ENCODE measurements at regions not wholly inside any gene's neighbourhood (a gene's known extent, or its start where the extent isn't known, plus 50 kb on each side); places are given as distances from the start of the nearest gene placed in this dataset.

DNA sequence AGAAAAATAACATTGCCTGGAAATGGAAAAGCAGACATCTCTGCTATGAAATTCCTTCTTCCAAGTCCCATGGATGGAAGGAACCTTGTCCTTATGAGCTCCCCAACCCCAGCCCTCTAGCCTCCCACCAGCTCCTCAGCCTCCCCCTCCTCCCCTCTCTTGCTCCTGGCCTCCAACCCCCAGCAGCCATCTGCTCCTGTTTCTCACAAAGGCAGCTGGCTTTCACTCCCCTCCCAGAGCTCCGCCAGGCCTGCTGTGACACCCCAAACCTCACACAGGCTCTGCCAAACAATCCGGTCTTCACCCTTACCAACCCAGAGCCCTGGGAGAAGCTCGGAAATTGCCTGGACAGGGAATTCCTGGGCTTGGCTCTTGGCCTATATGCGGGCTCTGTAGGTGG, 69.2 kb downstream of the KLHDC7A start:
- in situ Hi-C loops (cut with MboI; ENCODE audit: low pct_unique_long_range_greater_than_20kb, low sequenced_read_pairs, unreplicated experiment): no loop called here
- DNase-seq (ENCODE audit: low spot score): no peak
- TF ChIP-seq, protein P1, sequence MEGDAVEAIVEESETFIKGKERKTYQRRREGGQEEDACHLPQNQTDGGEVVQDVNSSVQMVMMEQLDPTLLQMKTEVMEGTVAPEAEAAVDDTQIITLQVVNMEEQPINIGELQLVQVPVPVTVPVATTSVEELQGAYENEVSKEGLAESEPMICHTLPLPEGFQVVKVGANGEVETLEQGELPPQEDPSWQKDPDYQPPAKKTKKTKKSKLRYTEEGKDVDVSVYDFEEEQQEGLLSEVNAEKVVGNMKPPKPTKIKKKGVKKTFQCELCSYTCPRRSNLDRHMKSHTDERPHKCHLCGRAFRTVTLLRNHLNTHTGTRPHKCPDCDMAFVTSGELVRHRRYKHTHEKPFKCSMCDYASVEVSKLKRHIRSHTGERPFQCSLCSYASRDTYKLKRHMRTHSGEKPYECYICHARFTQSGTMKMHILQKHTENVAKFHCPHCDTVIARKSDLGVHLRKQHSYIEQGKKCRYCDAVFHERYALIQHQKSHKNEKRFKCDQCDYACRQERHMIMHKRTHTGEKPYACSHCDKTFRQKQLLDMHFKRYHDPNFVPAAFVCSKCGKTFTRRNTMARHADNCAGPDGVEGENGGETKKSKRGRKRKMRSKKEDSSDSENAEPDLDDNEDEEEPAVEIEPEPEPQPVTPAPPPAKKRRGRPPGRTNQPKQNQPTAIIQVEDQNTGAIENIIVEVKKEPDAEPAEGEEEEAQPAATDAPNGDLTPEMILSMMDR (IDR thresholded peaks at IDR 0.05; ENCODE audit: extremely low read depth, insufficient read depth, missing control alignments): no peak

DNA sequence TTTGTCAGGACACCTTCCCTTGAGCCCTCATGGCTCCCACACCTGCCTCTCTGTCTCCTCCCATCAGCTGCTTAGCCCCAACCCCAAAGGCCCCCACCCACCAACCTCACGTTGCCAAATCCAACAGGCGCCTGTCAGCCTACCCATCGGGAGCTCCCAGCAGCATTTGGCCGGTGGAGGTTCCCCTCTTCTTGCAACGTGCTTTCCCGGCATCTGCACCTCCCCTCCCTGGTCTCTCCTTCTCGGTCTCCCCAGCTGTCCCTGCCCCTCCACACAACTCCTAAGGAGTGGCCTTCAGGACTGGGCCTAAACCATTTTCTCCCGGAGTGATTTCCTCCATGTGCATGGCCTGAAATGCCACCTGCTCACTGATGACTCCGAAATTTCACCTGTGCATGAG, 71.9 kb downstream of the KLHDC7A start:
- in situ Hi-C loops (cut with MboI; ENCODE audit: low pct_unique_long_range_greater_than_20kb, low sequenced_read_pairs, unreplicated experiment): no loop called here
- DNase-seq (ENCODE audit: low spot score): no peak
- TF ChIP-seq, protein P1 (IDR thresholded peaks at IDR 0.05; ENCODE audit: extremely low read depth, insufficient read depth, missing control alignments): no peak

DNA sequence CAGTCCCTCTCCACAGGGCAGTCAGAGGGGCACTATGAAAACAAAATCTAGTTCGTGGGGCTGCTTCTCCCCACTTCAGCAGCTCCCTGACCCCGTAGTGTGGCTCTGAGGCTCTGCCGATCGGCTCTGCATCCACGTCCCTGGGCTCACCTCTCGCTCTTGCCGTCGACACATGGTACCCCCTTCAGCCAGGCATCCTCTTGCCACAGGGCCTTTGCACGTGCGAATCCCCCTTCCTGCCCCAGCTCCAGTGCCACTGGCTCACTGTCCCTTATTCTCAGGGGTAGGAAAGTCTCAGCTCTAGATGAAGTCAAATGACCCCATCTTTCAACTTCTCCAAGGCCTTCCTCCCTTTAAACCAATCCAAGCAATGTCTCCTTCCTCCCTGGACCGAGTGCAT, 72.7 kb downstream of the KLHDC7A start:
- DNase-seq (ENCODE audit: low spot score): no peak
- in situ Hi-C loops (cut with MboI; ENCODE audit: low pct_unique_long_range_greater_than_20kb, low sequenced_read_pairs, unreplicated experiment): no loop called here
- TF ChIP-seq, protein P1 (IDR thresholded peaks at IDR 0.05; ENCODE audit: extremely low read depth, insufficient read depth, missing control alignments): no peak

DNA sequence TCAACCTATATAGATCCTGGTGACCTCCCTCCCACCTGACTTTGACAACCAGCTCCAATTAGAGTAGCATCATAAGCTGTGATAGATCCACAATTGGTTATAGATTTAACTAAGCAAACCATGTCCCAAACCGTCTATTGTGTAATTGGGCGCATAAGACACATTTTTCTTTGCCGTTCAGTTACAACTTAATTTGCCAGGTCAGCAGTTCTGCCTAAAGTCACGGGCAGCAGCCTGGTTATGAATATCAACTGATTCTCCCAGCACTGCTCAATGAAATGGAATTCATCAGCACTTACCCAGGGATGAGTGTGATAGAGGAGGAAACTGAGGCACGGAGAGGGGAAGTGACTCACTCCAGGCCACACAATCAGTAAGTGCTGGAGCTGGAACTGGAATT, 73.4 kb downstream of the KLHDC7A start:
- TF ChIP-seq, protein P1 (IDR thresholded peaks at IDR 0.05; ENCODE audit: extremely low read depth, insufficient read depth, missing control alignments): no peak
- in situ Hi-C loops (cut with MboI; ENCODE audit: low pct_unique_long_range_greater_than_20kb, low sequenced_read_pairs, unreplicated experiment): no loop called here
- DNase-seq (ENCODE audit: low spot score): no peak

DNA sequence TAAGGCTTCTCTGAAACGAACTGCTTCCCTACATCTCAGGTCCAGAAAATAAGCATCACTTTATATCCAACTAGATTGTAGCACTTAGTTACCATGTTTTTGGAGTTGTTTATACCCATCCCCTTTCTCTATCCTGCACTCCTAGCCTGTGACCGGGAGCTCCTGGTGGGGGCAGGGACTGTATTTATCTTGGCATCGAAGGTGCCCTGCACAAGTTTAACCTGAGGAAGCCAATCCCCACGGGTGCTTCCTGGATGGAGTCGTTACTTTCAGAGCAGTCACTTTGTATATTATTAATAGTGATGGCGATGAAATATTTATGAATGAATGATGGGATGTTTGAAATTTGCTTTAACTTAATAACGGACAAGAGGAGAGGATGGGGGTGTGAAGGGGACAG, 73.9 kb downstream of the KLHDC7A start:
- DNase-seq (ENCODE audit: low spot score): no peak
- TF ChIP-seq, protein P1 (IDR thresholded peaks at IDR 0.05; ENCODE audit: extremely low read depth, insufficient read depth, missing control alignments): no peak
- in situ Hi-C loops (cut with MboI; ENCODE audit: low pct_unique_long_range_greater_than_20kb, low sequenced_read_pairs, unreplicated experiment): no loop called here

DNA sequence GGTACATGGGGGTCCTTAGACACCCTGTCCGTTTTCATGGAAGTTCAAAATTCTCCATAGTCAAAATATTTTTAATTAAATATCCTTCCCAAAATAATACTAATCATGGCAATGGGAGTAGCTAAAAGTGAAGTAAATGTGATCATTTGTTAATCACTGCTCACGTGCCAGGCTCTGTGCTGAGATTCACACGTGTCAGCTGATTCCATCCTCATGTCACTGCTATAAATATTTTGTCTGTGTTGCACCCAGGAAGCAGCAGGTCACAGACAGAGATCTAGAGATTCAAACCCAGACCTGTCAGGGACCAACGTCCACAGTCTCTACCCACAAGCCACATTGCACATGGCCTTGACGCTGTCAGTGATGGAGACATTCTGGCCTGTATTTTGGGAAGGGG, 74.3 kb downstream of the KLHDC7A start:
- in situ Hi-C loops (cut with MboI; ENCODE audit: low pct_unique_long_range_greater_than_20kb, low sequenced_read_pairs, unreplicated experiment): no loop called here
- DNase-seq (ENCODE audit: low spot score): no peak
- TF ChIP-seq, protein P1 (IDR thresholded peaks at IDR 0.05; ENCODE audit: extremely low read depth, insufficient read depth, missing control alignments): no peak

DNA sequence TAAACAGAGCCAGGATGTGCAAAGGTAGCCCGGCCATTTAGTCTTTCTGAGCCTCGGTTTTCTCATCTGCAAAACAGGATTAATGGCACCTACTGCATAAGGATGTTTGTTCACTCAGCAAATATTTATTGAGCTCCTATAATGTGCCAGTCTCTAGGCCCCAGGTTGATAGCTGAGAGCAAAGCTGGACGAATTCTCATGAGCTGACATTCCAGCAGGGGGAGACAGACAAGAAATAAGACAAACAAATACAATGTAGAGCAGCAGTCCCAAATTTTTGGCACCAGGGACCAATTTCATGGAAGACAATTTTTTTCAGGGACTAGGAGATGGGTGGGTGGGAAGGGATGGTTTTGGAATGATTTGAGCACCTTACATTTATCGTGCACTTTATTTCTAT, 74.3 kb upstream of the PAX7 start:
- DNase-seq (ENCODE audit: low spot score): no peak
- TF ChIP-seq, protein P1 (IDR thresholded peaks at IDR 0.05; ENCODE audit: extremely low read depth, insufficient read depth, missing control alignments): peak; percentile 46
- in situ Hi-C loops (cut with MboI; ENCODE audit: low pct_unique_long_range_greater_than_20kb, low sequenced_read_pairs, unreplicated experiment): no loop called here
